ENCODE measurements at regions not wholly inside any gene's neighbourhood (a gene's known extent, or its start where the extent isn't known, plus 50 kb on each side); places are given as distances from the start of the nearest gene placed in this dataset.

- no TSS peak for BruUV-seq (replicated peaks)
- Histone ChIP-seq H4K20me1 (replicated peaks; ENCODE audit: control insufficient read depth, extremely low read depth, insufficient read depth, low read length) (no peaks in the 10 kb centered on the region), H3K9me3 (replicated peaks; ENCODE audit: control insufficient read depth, insufficient read depth, low read length) (no peaks in the 10 kb centered on the region), H3K4me2 (ENCODE audit: insufficient read depth, low read length) (no peak overlapping the region), H3K9me1 (replicated peaks; ENCODE audit: control insufficient read depth, extremely low read depth, insufficient read depth, low read length) (no peaks in the 10 kb centered on the region), H3K4me3 (replicated peaks in 1 of 3; ENCODE audit: insufficient read depth in 1 of 3, low read depth in 1 of 3, low read length in 3 of 3) (no peak overlapping the region), H3K27me3 (ENCODE audit: control insufficient read depth in 2 of 2, insufficient read depth in 2 of 2, low read length in 2 of 2) (no peaks in the 10 kb centered on the region), H3K9ac (replicated peaks; ENCODE audit: extremely low read depth, insufficient read depth, low read length) (no peak overlapping the region), H3K79me2 (ENCODE audit: control insufficient read depth, insufficient read depth, low read length) (no peaks in the 10 kb centered on the region), H3K36me3 (ENCODE audit: control insufficient read depth in 2 of 2, extremely low read depth in 1 of 2, insufficient read depth in 2 of 2, low read length in 2 of 2) (no peaks in the 10 kb centered on the region), H3K27ac (ENCODE audit: insufficient read depth, low read depth, low read length) (no peak overlapping the region), H3K4me1 (ENCODE audit: control insufficient read depth, extremely low read depth, insufficient read depth, low read length) (peaks cover 55% of the 10 kb centered on the region), H2AFZ (ENCODE audit: low read depth, low read length) (no peak overlapping the region)
- dilution Hi-C loops (cut with MboI; ENCODE audit: extremely low pct_ligation_motif_present, low sequenced_read_pairs), result no loop called here
- DNase-seq (ENCODE audit: low read depth, low spot score) (no peak), FAIRE-seq (no peak)
- CTCF ChIA-PET, result interaction anchor here (1.2 to 2.2 kb wide), 4 partner anchors 10 to 128 kb away, joined by 3 to 11 read pairs (median 4); no protein-coding TSS in a partner anchor
- intact Hi-C loops (cut with micrococcal nuclease), result no loop called here
- POLR2A ChIA-PET, result interaction anchor here (0.7 to 0.8 kb wide), 2 partner anchors 45 to 65 kb away, joined by 3 read pairs; no protein-coding TSS in a partner anchor
- TF ChIP-seq POLR2AphosphoS5 (IDR thresholded peaks at IDR 0.05; ENCODE audit: insufficient read depth, low read depth, low read length), result no peak
- TF ChIP-seq, protein P1, sequence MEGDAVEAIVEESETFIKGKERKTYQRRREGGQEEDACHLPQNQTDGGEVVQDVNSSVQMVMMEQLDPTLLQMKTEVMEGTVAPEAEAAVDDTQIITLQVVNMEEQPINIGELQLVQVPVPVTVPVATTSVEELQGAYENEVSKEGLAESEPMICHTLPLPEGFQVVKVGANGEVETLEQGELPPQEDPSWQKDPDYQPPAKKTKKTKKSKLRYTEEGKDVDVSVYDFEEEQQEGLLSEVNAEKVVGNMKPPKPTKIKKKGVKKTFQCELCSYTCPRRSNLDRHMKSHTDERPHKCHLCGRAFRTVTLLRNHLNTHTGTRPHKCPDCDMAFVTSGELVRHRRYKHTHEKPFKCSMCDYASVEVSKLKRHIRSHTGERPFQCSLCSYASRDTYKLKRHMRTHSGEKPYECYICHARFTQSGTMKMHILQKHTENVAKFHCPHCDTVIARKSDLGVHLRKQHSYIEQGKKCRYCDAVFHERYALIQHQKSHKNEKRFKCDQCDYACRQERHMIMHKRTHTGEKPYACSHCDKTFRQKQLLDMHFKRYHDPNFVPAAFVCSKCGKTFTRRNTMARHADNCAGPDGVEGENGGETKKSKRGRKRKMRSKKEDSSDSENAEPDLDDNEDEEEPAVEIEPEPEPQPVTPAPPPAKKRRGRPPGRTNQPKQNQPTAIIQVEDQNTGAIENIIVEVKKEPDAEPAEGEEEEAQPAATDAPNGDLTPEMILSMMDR (IDR thresholded peaks at IDR 0.05; ENCODE audit: extremely low read depth in 1 of 2, insufficient read depth in 1 of 2, low read depth in 1 of 2, low read length in 2 of 2), result no peak
These were observed 219.0 kb downstream of the HACE1 start for GRCh38 chr6:104640761-104641160.

GRCh38 chr6:104640150-104640700 lies 219.5 kb downstream of the HACE1 start:
- H3K27me3 ChIP-seq (ENCODE audit: control insufficient read depth in 2 of 2, insufficient read depth in 2 of 2, low read length in 2 of 2), result no peaks in the 10 kb centered on the region
- no TSS peak for BruUV-seq (replicated peaks)
- FAIRE-seq, result no peak
- ChIA-PET CTCF (interaction anchor here (1.2 to 2.2 kb wide), 4 partner anchors 10 to 129 kb away, joined by 3 to 11 read pairs (median 4); no protein-coding TSS in a partner anchor), POLR2A (interaction anchor here (0.8 kb wide), 1 partner anchor 65 kb away, joined by 3 read pairs; no protein-coding TSS in a partner anchor)
- H3K4me1 ChIP-seq (ENCODE audit: control insufficient read depth, extremely low read depth, insufficient read depth, low read length), result peaks cover 54% of the 10 kb centered on the region
- H3K9me3 ChIP-seq (replicated peaks; ENCODE audit: control insufficient read depth, insufficient read depth, low read length), result no peaks in the 10 kb centered on the region
- no peak for DNase-seq (ENCODE audit: low read depth, low spot score)
- no peak overlapping the region for H3K4me2 ChIP-seq (ENCODE audit: insufficient read depth, low read length)
- H2AFZ ChIP-seq (ENCODE audit: low read depth, low read length), result no peak overlapping the region
- H3K27ac ChIP-seq (ENCODE audit: insufficient read depth, low read depth, low read length), result no peak overlapping the region
- no peak overlapping the region for H3K9ac ChIP-seq (replicated peaks; ENCODE audit: extremely low read depth, insufficient read depth, low read length)
- TF ChIP-seq GATA2 (IDR thresholded peaks at IDR 0.05; ENCODE audit: insufficient read depth, insufficient read length, low read depth, low read length), result no peak
- no peaks in the 10 kb centered on the region for H3K79me2 ChIP-seq (ENCODE audit: control insufficient read depth, insufficient read depth, low read length)
- no peak overlapping the region for H3K4me3 ChIP-seq (replicated peaks in 1 of 3; ENCODE audit: insufficient read depth in 1 of 3, low read depth in 1 of 3, low read length in 3 of 3)
- no peaks in the 10 kb centered on the region for H3K9me1 ChIP-seq (replicated peaks; ENCODE audit: control insufficient read depth, extremely low read depth, insufficient read depth, low read length)
- H4K20me1 ChIP-seq (replicated peaks; ENCODE audit: control insufficient read depth, extremely low read depth, insufficient read depth, low read length), result no peaks in the 10 kb centered on the region
- no peaks in the 10 kb centered on the region for H3K36me3 ChIP-seq (ENCODE audit: control insufficient read depth in 2 of 2, extremely low read depth in 1 of 2, insufficient read depth in 2 of 2, low read length in 2 of 2)
- intact Hi-C loops (cut with micrococcal nuclease) (no loop called here), dilution Hi-C loops (cut with MboI; ENCODE audit: extremely low pct_ligation_motif_present, low sequenced_read_pairs) (no loop called here)

Measured in endothelial cell of umbilical vein (primary cell).